ENCODE measurements at regions not wholly inside any gene's neighbourhood (a gene's known extent, or its start where the extent isn't known, plus 50 kb on each side); places are given as distances from the start of the nearest gene placed in this dataset.

GRCh38 chr1:114272593-114272992, 118.9 kb upstream of the SYT6 start:
- TF ChIP-seq CTCF (IDR thresholded peaks at IDR 0.05) (no peak), POLR2A (IDR thresholded peaks at IDR 0.05) (no peak)
